ENCODE measurements at regions not wholly inside any gene's neighbourhood (a gene's known extent, or its start where the extent isn't known, plus 50 kb on each side); places are given as distances from the start of the nearest gene placed in this dataset.
"Not testable (repeated sequence)": the region's sequence is repeated elsewhere in the genome, so short reads cannot be mapped to it uniquely, and the experiment has no call there.

- H3K9ac ChIP-seq (ENCODE audit: low read length), result no peak overlapping the region
- H3K27me3 ChIP-seq (replicated peaks; ENCODE audit: control insufficient read depth, insufficient read depth, low read length), result no peaks in the 10 kb centered on the region
- H3K4me3 ChIP-seq (ENCODE audit: low read length), result no peak overlapping the region
- peaks cover 3% of the 10 kb centered on the region for H3K9me3 ChIP-seq (ENCODE audit: control insufficient read depth, low read length)
- DNase-seq (ENCODE audit: low read depth), result no peak
- no peaks in the 10 kb centered on the region for H3K4me1 ChIP-seq (ENCODE audit: control insufficient read depth, insufficient read depth, low read length)
- no peaks in the 10 kb centered on the region for H3K36me3 ChIP-seq (ENCODE audit: control insufficient read depth, insufficient read depth, low read length, severe bottlenecking)
Observed at GRCh38 chr6:97347111-97347510, 64.1 kb upstream of the MMS22L start.

- Histone ChIP-seq H3K36me3 (ENCODE audit: control insufficient read depth, insufficient read depth, low read length, severe bottlenecking) (no peaks in the 10 kb centered on the region), H3K9ac (ENCODE audit: low read length) (no peak overlapping the region), H3K4me3 (ENCODE audit: low read length) (no peak overlapping the region), H3K27me3 (replicated peaks; ENCODE audit: control insufficient read depth, insufficient read depth, low read length) (no peaks in the 10 kb centered on the region), H3K9me3 (ENCODE audit: control insufficient read depth, low read length) (no peaks in the 10 kb centered on the region), H3K4me1 (ENCODE audit: control insufficient read depth, insufficient read depth, low read length) (no peaks in the 10 kb centered on the region)
- DNase-seq (ENCODE audit: low read depth), result peak; percentile 29
Observed at GRCh38 chr6:97361286-97361685, 78.3 kb upstream of the MMS22L start.

GRCh38 chr6:97364327-97364726 is 81.3 kb upstream of the MMS22L start:
- Histone ChIP-seq H3K9ac (ENCODE audit: low read length) (no peak overlapping the region), H3K36me3 (ENCODE audit: control insufficient read depth, insufficient read depth, low read length, severe bottlenecking) (no peaks in the 10 kb centered on the region), H3K4me1 (ENCODE audit: control insufficient read depth, insufficient read depth, low read length) (no peaks in the 10 kb centered on the region), H3K27me3 (replicated peaks; ENCODE audit: control insufficient read depth, insufficient read depth, low read length) (no peaks in the 10 kb centered on the region), H3K9me3 (ENCODE audit: control insufficient read depth, low read length) (no peaks in the 10 kb centered on the region), H3K4me3 (ENCODE audit: low read length) (no peak overlapping the region)
- DNase-seq (ENCODE audit: low read depth), result no peak

- H3K9me3 ChIP-seq (ENCODE audit: control insufficient read depth, low read length); H3K9ac ChIP-seq (ENCODE audit: low read length); H3K4me1 ChIP-seq (ENCODE audit: control insufficient read depth, insufficient read depth, low read length); H3K4me3 ChIP-seq (ENCODE audit: low read length); H3K27me3 ChIP-seq (replicated peaks; ENCODE audit: control insufficient read depth, insufficient read depth, low read length); DNase-seq (ENCODE audit: low read depth); H3K36me3 ChIP-seq (ENCODE audit: control insufficient read depth, insufficient read depth, low read length, severe bottlenecking): not testable (repeated sequence)
Observed at GRCh38 chr6:97382071-97382470, 99.1 kb upstream of the MMS22L start.

- Histone ChIP-seq H3K9ac (ENCODE audit: low read length) (no peak overlapping the region), H3K36me3 (ENCODE audit: control insufficient read depth, insufficient read depth, low read length, severe bottlenecking) (no peaks in the 10 kb centered on the region), H3K9me3 (ENCODE audit: control insufficient read depth, low read length) (no peaks in the 10 kb centered on the region), H3K4me3 (ENCODE audit: low read length) (no peak overlapping the region), H3K4me1 (ENCODE audit: control insufficient read depth, insufficient read depth, low read length) (no peaks in the 10 kb centered on the region), H3K27me3 (replicated peaks; ENCODE audit: control insufficient read depth, insufficient read depth, low read length) (no peaks in the 10 kb centered on the region)
- DNase-seq (ENCODE audit: low read depth), result no peak
Observed at GRCh38 chr6:97392735-97393134, 109.7 kb upstream of the MMS22L start.

GRCh38 chr6:97394160-97394748 is 111.2 kb upstream of the MMS22L start:
- DNase-seq (ENCODE audit: low read depth), result peak; percentile 82
- no peak overlapping the region for H3K9ac ChIP-seq (ENCODE audit: low read length)

GRCh38 chr6:97396880-97397279 is 113.9 kb upstream of the MMS22L start:
- Histone ChIP-seq H3K4me1 (ENCODE audit: control insufficient read depth, insufficient read depth, low read length) (no peaks in the 10 kb centered on the region), H3K9ac (ENCODE audit: low read length) (no peak overlapping the region), H3K36me3 (ENCODE audit: control insufficient read depth, insufficient read depth, low read length, severe bottlenecking) (no peaks in the 10 kb centered on the region), H3K9me3 (ENCODE audit: control insufficient read depth, low read length) (no peaks in the 10 kb centered on the region), H3K27me3 (replicated peaks; ENCODE audit: control insufficient read depth, insufficient read depth, low read length) (no peaks in the 10 kb centered on the region), H3K4me3 (ENCODE audit: low read length) (no peak overlapping the region)
- no peak for DNase-seq (ENCODE audit: low read depth)

More at GRCh38 chr6:97394160-97394748, 111.2 kb upstream of the MMS22L start:
- Histone ChIP-seq H3K36me3 (ENCODE audit: control insufficient read depth, insufficient read depth, low read length, severe bottlenecking) (no peaks in the 10 kb centered on the region), H3K27me3 (replicated peaks; ENCODE audit: control insufficient read depth, insufficient read depth, low read length) (no peaks in the 10 kb centered on the region), H3K4me3 (ENCODE audit: low read length) (no peak overlapping the region), H3K4me1 (ENCODE audit: control insufficient read depth, insufficient read depth, low read length) (no peaks in the 10 kb centered on the region), H3K9me3 (ENCODE audit: control insufficient read depth, low read length) (no peaks in the 10 kb centered on the region)

GRCh38 chr6:97399208-97399607 is 116.2 kb upstream of the MMS22L start:
- no peaks in the 10 kb centered on the region for H3K36me3 ChIP-seq (ENCODE audit: control insufficient read depth, insufficient read depth, low read length, severe bottlenecking)
- no peaks in the 10 kb centered on the region for H3K27me3 ChIP-seq (replicated peaks; ENCODE audit: control insufficient read depth, insufficient read depth, low read length)
- no peak overlapping the region for H3K4me3 ChIP-seq (ENCODE audit: low read length)
- no peak overlapping the region for H3K9ac ChIP-seq (ENCODE audit: low read length)
- H3K9me3 ChIP-seq (ENCODE audit: control insufficient read depth, low read length), result no peaks in the 10 kb centered on the region
- no peak for DNase-seq (ENCODE audit: low read depth)
- no peaks in the 10 kb centered on the region for H3K4me1 ChIP-seq (ENCODE audit: control insufficient read depth, insufficient read depth, low read length)

- Histone ChIP-seq H3K27me3 (replicated peaks; ENCODE audit: control insufficient read depth, insufficient read depth, low read length) (no peaks in the 10 kb centered on the region), H3K36me3 (ENCODE audit: control insufficient read depth, insufficient read depth, low read length, severe bottlenecking) (no peaks in the 10 kb centered on the region), H3K9ac (ENCODE audit: low read length) (no peak overlapping the region), H3K9me3 (ENCODE audit: control insufficient read depth, low read length) (no peaks in the 10 kb centered on the region), H3K4me3 (ENCODE audit: low read length) (no peak overlapping the region), H3K4me1 (ENCODE audit: control insufficient read depth, insufficient read depth, low read length) (no peaks in the 10 kb centered on the region)
- no peak for DNase-seq (ENCODE audit: low read depth)
Observed at GRCh38 chr6:97401533-97401932, 118.5 kb upstream of the MMS22L start.

GRCh38 chr6:97405818-97406409 is 122.9 kb upstream of the MMS22L start:
- peak; percentile 1 for DNase-seq (ENCODE audit: low read depth)
- no peak overlapping the region for H3K4me3 ChIP-seq (ENCODE audit: low read length)
- no peaks in the 10 kb centered on the region for H3K36me3 ChIP-seq (ENCODE audit: control insufficient read depth, insufficient read depth, low read length, severe bottlenecking)
- no peaks in the 10 kb centered on the region for H3K27me3 ChIP-seq (replicated peaks; ENCODE audit: control insufficient read depth, insufficient read depth, low read length)
- H3K9ac ChIP-seq (ENCODE audit: low read length), result no peak overlapping the region
- no peaks in the 10 kb centered on the region for H3K4me1 ChIP-seq (ENCODE audit: control insufficient read depth, insufficient read depth, low read length)
- H3K9me3 ChIP-seq (ENCODE audit: control insufficient read depth, low read length), result no peaks in the 10 kb centered on the region

GRCh38 chr6:97406633-97407032 is 123.6 kb upstream of the MMS22L start:
- Histone ChIP-seq H3K4me1 (ENCODE audit: control insufficient read depth, insufficient read depth, low read length) (no peaks in the 10 kb centered on the region), H3K4me3 (ENCODE audit: low read length) (no peak overlapping the region), H3K9ac (ENCODE audit: low read length) (no peak overlapping the region), H3K36me3 (ENCODE audit: control insufficient read depth, insufficient read depth, low read length, severe bottlenecking) (no peaks in the 10 kb centered on the region), H3K27me3 (replicated peaks; ENCODE audit: control insufficient read depth, insufficient read depth, low read length) (no peaks in the 10 kb centered on the region), H3K9me3 (ENCODE audit: control insufficient read depth, low read length) (no peaks in the 10 kb centered on the region)
- no peak for DNase-seq (ENCODE audit: low read depth)

- Histone ChIP-seq H3K36me3 (ENCODE audit: control insufficient read depth, insufficient read depth, low read length, severe bottlenecking) (no peaks in the 10 kb centered on the region), H3K4me1 (ENCODE audit: control insufficient read depth, insufficient read depth, low read length) (no peaks in the 10 kb centered on the region), H3K9me3 (ENCODE audit: control insufficient read depth, low read length) (no peaks in the 10 kb centered on the region), H3K27me3 (replicated peaks; ENCODE audit: control insufficient read depth, insufficient read depth, low read length) (no peaks in the 10 kb centered on the region), H3K9ac (ENCODE audit: low read length) (no peak overlapping the region), H3K4me3 (ENCODE audit: low read length) (no peak overlapping the region)
- DNase-seq (ENCODE audit: low read depth), result no peak
Observed at GRCh38 chr6:97411610-97412009, 128.6 kb upstream of the MMS22L start.
